Liver (tissue), 8 donors: ENCODE measurements at regions not wholly inside any gene's neighbourhood (a gene's known extent, or its start where the extent isn't known, plus 50 kb on each side); places are given as distances from the start of the nearest gene placed in this dataset.

Experiments used
- DNase-seq: peaks from one replicate; pipeline ENCODE4 v3.0.0-alpha.2; 2017; ENCODE audit warnings: low spot score
- H3K27ac ChIP-seq, 2 donors: one replicate each; pipeline ENCODE4 v1.7.0; 2013; ENCODE audit warnings: inconsistent platforms in 2 of 2, low read length in 2 of 2, control low read depth in 1 of 2, low read depth in 1 of 2, mild to moderate bottlenecking in 1 of 2
- H3K27me3 ChIP-seq, 4 donors: one replicate each; pipeline versions ENCODE4 v1.6.1 to v1.7.0; 2013; ENCODE audit warnings: low read length in 3 of 4, inconsistent platforms in 1 of 4, mild to moderate bottlenecking in 1 of 4, moderate library complexity in 1 of 4; ENCODE audit not compliant: control insufficient read depth in 4 of 4, insufficient read depth in 4 of 4
- H3K36me3 ChIP-seq, 4 donors: one replicate each; pipeline versions ENCODE4 v1.6.1 to v1.7.0; 2013; ENCODE audit warnings: low read length in 3 of 4, mild to moderate bottlenecking in 3 of 4, low read depth in 1 of 4, moderate library complexity in 1 of 4; ENCODE audit not compliant: control insufficient read depth in 4 of 4, insufficient read depth in 3 of 4
- H3K4me1 ChIP-seq, 4 donors: one replicate each; pipeline versions ENCODE4 v1.6.1 to v1.7.0; 2013; ENCODE audit warnings: low read length in 3 of 4, mild to moderate bottlenecking in 3 of 4, moderate library complexity in 1 of 4; ENCODE audit not compliant: control insufficient read depth in 4 of 4, insufficient read depth in 4 of 4
- H3K4me3 ChIP-seq, 3 donors: one replicate each; pipeline versions ENCODE4 v1.6.1 to v1.7.0; 2013; ENCODE audit warnings: low read length in 3 of 3, control low read depth in 1 of 3, low read depth in 1 of 3, mild to moderate bottlenecking in 1 of 3
- H3K9ac ChIP-seq, 2 donors: one replicate each; pipeline ENCODE4 v1.7.0; 2013; ENCODE audit warnings: low read length in 2 of 2, mild to moderate bottlenecking in 2 of 2, moderate library complexity in 2 of 2, control low read depth in 1 of 2, low read depth in 1 of 2
- H3K9me3 ChIP-seq, 4 donors: one replicate each; pipeline versions ENCODE4 v1.6.1 to v1.7.0; 2013; ENCODE audit warnings: low read length in 3 of 4; ENCODE audit not compliant: control insufficient read depth in 4 of 4
- CTCF ChIP-seq: fragments of 150-350 bp; IDR thresholded peaks from 2 replicates; pipeline ENCODE4 v1.5.1; 2017; ENCODE audit warnings: improper control_type of control experiment, low read depth, low read length; ENCODE audit not compliant: missing input control
- FOXA1 ChIP-seq: IDR thresholded peaks from 2 replicates; pipeline ENCODE4 v1.6.1; 2016; ENCODE audit warnings: antibody characterized with exemption
- FOXA2 ChIP-seq: IDR thresholded peaks from 2 replicates; pipeline ENCODE4 v1.6.1; 2016; ENCODE audit warnings: antibody characterized with exemption
- GABPA ChIP-seq, 2 donors: IDR thresholded peaks in 1 of 2; conservative IDR thresholded peaks in 1 of 2; 2 replicates each; pipeline ENCODE4 v1.6.1; 2016; ENCODE audit warnings: antibody characterized with exemption in 2 of 2, mild to moderate bottlenecking in 1 of 2, moderate library complexity in 1 of 2
- HNF4A ChIP-seq, 2 donors: conservative IDR thresholded peaks; 2 replicates each; pipeline ENCODE4 v1.6.1; 2016; ENCODE audit warnings: antibody characterized with exemption in 2 of 2, mild to moderate bottlenecking in 2 of 2
- MAX ChIP-seq: IDR thresholded peaks from 2 replicates; pipeline ENCODE4 v1.6.1; 2016; ENCODE audit warnings: antibody characterized with exemption
- NR2F2 ChIP-seq: IDR thresholded peaks from 2 replicates; pipeline ENCODE4 v1.6.1; 2016; ENCODE audit warnings: antibody characterized with exemption
- RAD21 ChIP-seq, 2 donors: IDR thresholded peaks; 2 replicates each; pipeline ENCODE4 v1.6.1; 2016; ENCODE audit warnings: antibody characterized with exemption in 2 of 2, mild to moderate bottlenecking in 2 of 2
- REST ChIP-seq: IDR thresholded peaks from 2 replicates; pipeline ENCODE4 v1.6.1; 2016; ENCODE audit warnings: antibody characterized with exemption, mild to moderate bottlenecking
- RXRA ChIP-seq, 2 donors: IDR thresholded peaks; 2 replicates each; pipeline ENCODE4 v1.6.1; 2017 to 2018; ENCODE audit warnings: antibody characterized with exemption in 2 of 2, mild to moderate bottlenecking in 1 of 2
- TAF1 ChIP-seq: conservative IDR thresholded peaks from 2 replicates; pipeline ENCODE4 v1.6.1; 2016; ENCODE audit warnings: antibody characterized with exemption, mild to moderate bottlenecking
- YY1 ChIP-seq: IDR thresholded peaks from 2 replicates; pipeline ENCODE4 v1.6.1; 2016; ENCODE audit warnings: antibody characterized with exemption, mild to moderate bottlenecking
- ZBTB33 ChIP-seq: IDR thresholded peaks from 2 replicates; pipeline ENCODE4 v1.6.1; 2016; ENCODE audit warnings: antibody characterized with exemption
- WGBS: extraction: QIAGEN DNeasy Blood & Tissue Kit; methylation state at CpG from one replicate; pipeline ENCODE4 v1.1.7; 2013; 5-methylcytosine and 5-hydroxymethylcytosine counted together
- donor health status: healthy.
- donor health status: healthy.
- donor health status: healthy.
- donor health status: healthy.
- donor health status: healthy.

DNA sequence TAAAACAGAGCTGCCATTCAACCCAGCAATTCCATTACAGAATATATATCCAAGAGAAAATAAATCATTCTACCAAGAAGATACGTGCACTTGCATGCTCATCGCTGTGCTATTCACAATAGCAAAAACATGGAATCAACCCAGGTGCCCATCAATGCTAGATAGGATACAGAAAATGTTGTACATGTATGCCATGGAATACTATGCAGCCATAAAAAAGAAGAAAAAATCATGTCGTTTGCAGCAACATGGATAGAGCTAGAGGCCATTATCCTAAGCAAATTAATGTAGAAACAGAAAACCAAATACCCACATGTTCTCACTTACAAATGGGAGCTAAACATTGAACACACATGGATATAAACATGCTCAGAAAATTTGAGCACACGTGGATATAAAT lies 633.1 kb upstream of the CITED2 start:
- no peak for DNase-seq
- Histone ChIP-seq H3K4me3 (no peak overlapping the region), H3K9ac (no peak overlapping the region), H3K27me3 (no peaks in the 10 kb centered on the region), H3K36me3 (no peaks in the 10 kb centered on the region), H3K4me1 (peaks cover 3 to 20% (median 13%) of the 10 kb centered on the region in 4 donors), H3K27ac (no peak overlapping the region), H3K9me3 (no peaks in the 10 kb centered on the region)
- 96% methylated on average over 4 of the region's 4 CpGs for WGBS
- no peak for TF ChIP-seq NR2F2
- TF ChIP-seq FOXA2 = no peak
- no peak for TF ChIP-seq FOXA1
- TF ChIP-seq RXRA (IDR thresholded peaks at IDR 0.05) = no peak
- TF ChIP-seq ZBTB33 = no peak
- TF ChIP-seq CTCF = no peak
- TF ChIP-seq YY1 = no peak
- no peak for TF ChIP-seq GABPA (IDR thresholded peaks at IDR 0.05 in 1 of 2, conservative IDR thresholded peaks at IDR 0.05 in 1 of 2)
- TF ChIP-seq TAF1 = no peak
- TF ChIP-seq MAX = no peak
- TF ChIP-seq RAD21 (IDR thresholded peaks at IDR 0.05) = no peak
- no peak for TF ChIP-seq REST
- no peak for TF ChIP-seq HNF4A (conservative IDR thresholded peaks at IDR 0.05)

GRCh38 chr6:140003217-140003616 lies 628.8 kb upstream of the CITED2 start:
- peak in 1 of 2 donors; percentile 24 for TF ChIP-seq HNF4A (conservative IDR thresholded peaks at IDR 0.05)
- no peak for TF ChIP-seq FOXA1
- Histone ChIP-seq H3K36me3 (no peaks in the 10 kb centered on the region), H3K27ac (no peak overlapping the region), H3K27me3 (no peaks in the 10 kb centered on the region), H3K9me3 (no peaks in the 10 kb centered on the region), H3K4me1 (peaks cover 0 to 2% (median 0%) of the 10 kb centered on the region in 4 donors), H3K9ac (no peak overlapping the region), H3K4me3 (no peak overlapping the region)
- WGBS = 86% methylated on average over 1 of the region's 1 CpG
- no peak for DNase-seq
